ENCODE measurements at regions not wholly inside any gene's neighbourhood (a gene's known extent, or its start where the extent isn't known, plus 50 kb on each side); places are given as distances from the start of the nearest gene placed in this dataset.

GRCh38 chr10:10860455-10860976 is 157.2 kb upstream of the CELF2 start:
- Mint-ChIP-seq H3K4me1 (no peaks in the 10 kb centered on the region), H3K27me3 (peaks cover 4% of the 10 kb centered on the region), H3K36me3 (ENCODE audit: low read depth) (no peaks in the 10 kb centered on the region), H3K4me3 (no peak overlapping the region), H3K27ac (no peak overlapping the region), H3K9me3 (no peaks in the 10 kb centered on the region)
- peak; percentile 35 for ATAC-seq (replicated peaks)

DNA sequence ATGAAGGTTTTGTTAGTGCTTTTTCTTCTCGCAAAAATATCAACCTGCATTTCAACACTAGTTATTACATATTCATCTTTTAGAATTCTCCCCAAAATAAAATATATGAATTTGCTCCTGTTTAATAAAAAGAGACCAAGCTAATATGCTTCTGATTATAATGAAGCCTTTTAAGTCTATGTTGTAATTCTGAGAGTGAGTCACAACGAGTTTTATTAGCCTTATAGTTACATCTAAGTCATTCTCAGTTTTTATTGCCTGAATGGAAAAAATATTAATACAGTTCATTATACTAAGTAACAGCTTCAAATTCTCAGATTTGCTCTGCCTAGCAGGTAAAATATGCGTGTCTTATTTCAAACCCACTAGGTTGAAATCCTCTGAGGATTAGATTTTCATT is 152.4 kb upstream of the CELF2 start:
- peaks cover 3% of the 10 kb centered on the region for H3K4me1 Mint-ChIP-seq
- no peaks in the 10 kb centered on the region for H3K36me3 Mint-ChIP-seq (ENCODE audit: low read depth)
- no peak overlapping the region for H3K4me3 Mint-ChIP-seq
- peaks cover 7% of the 10 kb centered on the region for H3K27me3 Mint-ChIP-seq
- peaks cover 4% of the 10 kb centered on the region for H3K9me3 Mint-ChIP-seq
- ATAC-seq (replicated peaks) = no peak
- H3K27ac Mint-ChIP-seq = no peak overlapping the region

- H3K27ac Mint-ChIP-seq = no peak overlapping the region
- no peak overlapping the region for H3K4me3 Mint-ChIP-seq
- H3K27me3 Mint-ChIP-seq = peaks cover 11% of the 10 kb centered on the region
- H3K4me1 Mint-ChIP-seq = peaks cover 3% of the 10 kb centered on the region
- H3K36me3 Mint-ChIP-seq (ENCODE audit: low read depth) = no peaks in the 10 kb centered on the region
- peaks cover 4% of the 10 kb centered on the region for H3K9me3 Mint-ChIP-seq
- ATAC-seq (replicated peaks) = no peak
Observed at GRCh38 chr10:10865913-10866312, 151.8 kb upstream of the CELF2 start.

GRCh38 chr10:10869592-10869991 is 148.1 kb upstream of the CELF2 start:
- Mint-ChIP-seq H3K27me3 (peaks cover 32% of the 10 kb centered on the region), H3K36me3 (ENCODE audit: low read depth) (no peaks in the 10 kb centered on the region), H3K9me3 (peaks cover 4% of the 10 kb centered on the region), H3K4me1 (peaks cover 3% of the 10 kb centered on the region), H3K27ac (no peak overlapping the region), H3K4me3 (no peak overlapping the region)
- peak; percentile 93 for ATAC-seq (replicated peaks)

GRCh38 chr10:10870523-10871241 is 147.0 kb upstream of the CELF2 start:
- ATAC-seq (replicated peaks) = no peak
- H3K27ac Mint-ChIP-seq = no peak overlapping the region
- no peaks in the 10 kb centered on the region for H3K36me3 Mint-ChIP-seq (ENCODE audit: low read depth)
- peaks cover 3% of the 10 kb centered on the region for H3K4me1 Mint-ChIP-seq
- no peak overlapping the region for H3K4me3 Mint-ChIP-seq
- peaks cover 36% of the 10 kb centered on the region for H3K27me3 Mint-ChIP-seq
- peaks cover 4% of the 10 kb centered on the region for H3K9me3 Mint-ChIP-seq

DNA sequence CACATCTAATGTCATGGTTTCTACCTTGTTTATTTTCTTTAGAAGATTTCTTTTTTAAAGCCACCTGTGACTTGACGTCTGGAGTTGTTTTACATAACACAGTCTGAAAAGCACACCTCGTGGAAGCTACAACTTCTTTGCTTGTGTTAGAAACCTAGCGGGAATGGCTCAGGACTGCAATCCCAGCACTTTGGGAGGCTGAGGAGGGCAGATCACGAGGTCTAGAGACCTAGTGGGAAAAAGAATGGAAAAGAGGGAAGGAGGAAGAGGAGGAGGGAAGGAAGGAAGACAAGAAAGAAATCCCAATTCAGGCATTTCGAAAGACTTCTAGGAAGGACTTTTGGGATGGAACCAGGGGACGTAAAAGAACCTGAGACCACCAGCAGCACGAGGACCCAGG is 146.3 kb upstream of the CELF2 start:
- H3K4me1 Mint-ChIP-seq = peaks cover 3% of the 10 kb centered on the region
- H3K27me3 Mint-ChIP-seq = peaks cover 38% of the 10 kb centered on the region
- H3K9me3 Mint-ChIP-seq = peaks cover 4% of the 10 kb centered on the region
- H3K27ac Mint-ChIP-seq = no peak overlapping the region
- ATAC-seq (replicated peaks) = no peak
- no peak overlapping the region for H3K4me3 Mint-ChIP-seq
- H3K36me3 Mint-ChIP-seq (ENCODE audit: low read depth) = no peaks in the 10 kb centered on the region

DNA sequence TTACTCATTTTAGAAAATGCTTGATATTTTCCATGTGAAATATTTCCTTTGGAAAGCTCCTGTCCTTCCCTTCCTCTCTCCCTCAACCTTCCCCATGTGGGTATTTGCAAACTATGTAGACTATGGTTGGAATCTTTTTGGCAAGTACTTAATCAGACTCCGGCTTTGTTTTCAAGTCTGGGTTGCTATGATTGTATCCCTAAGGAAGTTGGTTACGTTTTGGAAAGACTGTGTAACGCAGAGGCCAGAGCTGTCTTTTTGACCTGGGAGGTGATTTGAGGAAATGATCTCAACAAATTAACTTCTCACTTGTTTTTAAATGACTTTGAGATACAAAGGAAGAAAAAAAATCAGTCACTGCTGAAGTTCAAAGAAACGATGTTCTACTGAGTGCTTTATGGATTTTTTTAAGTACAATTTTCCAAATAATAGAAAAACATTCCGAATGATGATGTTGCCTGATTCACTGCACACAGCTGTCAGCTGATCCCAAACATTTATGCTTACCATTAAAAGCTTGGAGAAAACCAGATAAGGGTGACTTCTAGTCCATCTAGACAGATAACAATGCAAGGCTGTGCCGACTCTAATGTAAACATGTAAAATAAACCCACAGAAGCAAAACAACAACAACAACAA is 145.5 kb upstream of the CELF2 start:
- no peak for ATAC-seq (replicated peaks)
- H3K4me1 Mint-ChIP-seq = peaks cover 3% of the 10 kb centered on the region
- peaks cover 4% of the 10 kb centered on the region for H3K9me3 Mint-ChIP-seq
- no peak overlapping the region for H3K4me3 Mint-ChIP-seq
- H3K27me3 Mint-ChIP-seq = peaks cover 43% of the 10 kb centered on the region
- H3K27ac Mint-ChIP-seq = no peak overlapping the region
- no peaks in the 10 kb centered on the region for H3K36me3 Mint-ChIP-seq (ENCODE audit: low read depth)

DNA sequence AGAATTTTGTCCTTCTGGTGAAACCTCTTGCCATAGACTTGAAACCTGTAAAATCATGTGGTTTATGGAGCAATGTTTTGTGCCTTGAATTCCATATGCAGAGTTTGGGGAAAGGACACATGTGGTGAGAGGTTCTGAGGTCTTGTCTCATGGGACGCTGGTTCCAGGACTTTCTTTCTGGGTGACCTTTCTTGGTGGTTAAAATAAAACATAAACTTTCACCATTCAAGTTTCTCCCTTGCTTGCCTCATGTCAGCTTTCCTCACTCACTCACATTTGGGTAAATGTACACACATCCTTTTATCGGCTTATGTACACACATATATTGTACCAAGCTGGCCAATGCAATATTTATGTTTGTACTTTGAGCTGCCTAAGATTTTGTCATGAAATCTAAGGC is 144.9 kb upstream of the CELF2 start:
- peaks cover 3% of the 10 kb centered on the region for H3K4me1 Mint-ChIP-seq

DNA sequence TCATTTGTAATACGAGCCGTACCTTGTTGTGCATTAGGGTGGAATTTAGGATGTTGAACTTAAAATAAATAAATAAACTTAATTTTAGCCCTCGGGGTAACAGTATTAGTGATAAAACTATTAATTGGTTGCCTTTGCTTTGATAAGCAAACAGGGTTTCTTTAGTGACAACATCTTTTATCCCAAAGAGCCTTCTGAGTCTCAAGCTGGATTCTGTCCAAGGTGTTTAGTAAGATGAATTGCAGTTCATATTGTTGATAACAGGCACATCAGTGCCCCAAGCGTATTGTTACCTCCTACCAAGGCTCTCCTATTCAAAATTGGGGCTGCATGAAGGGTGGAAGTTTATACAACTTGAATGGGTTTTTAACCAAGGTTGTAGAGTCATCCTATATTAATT is 144.4 kb upstream of the CELF2 start:
- Mint-ChIP-seq H3K4me3 (no peak overlapping the region), H3K9me3 (peaks cover 4% of the 10 kb centered on the region), H3K27ac (no peak overlapping the region), H3K27me3 (peaks cover 42% of the 10 kb centered on the region), H3K36me3 (ENCODE audit: low read depth) (no peaks in the 10 kb centered on the region), H3K4me1 (peaks cover 3% of the 10 kb centered on the region)
- ATAC-seq (replicated peaks) = no peak

More for the DNA sequence above, 144.9 kb upstream of the CELF2 start:
- H3K27me3 Mint-ChIP-seq = peaks cover 40% of the 10 kb centered on the region
- no peak for ATAC-seq (replicated peaks)
- no peaks in the 10 kb centered on the region for H3K36me3 Mint-ChIP-seq (ENCODE audit: low read depth)
- no peak overlapping the region for H3K4me3 Mint-ChIP-seq
- no peak overlapping the region for H3K27ac Mint-ChIP-seq
- peaks cover 4% of the 10 kb centered on the region for H3K9me3 Mint-ChIP-seq

- peaks cover 4% of the 10 kb centered on the region for H3K9me3 Mint-ChIP-seq
- H3K36me3 Mint-ChIP-seq (ENCODE audit: low read depth) = no peaks in the 10 kb centered on the region
- ATAC-seq (replicated peaks) = no peak
- peaks cover 3% of the 10 kb centered on the region for H3K4me1 Mint-ChIP-seq
- peaks cover 44% of the 10 kb centered on the region for H3K27me3 Mint-ChIP-seq
- no peak overlapping the region for H3K27ac Mint-ChIP-seq
- no peak overlapping the region for H3K4me3 Mint-ChIP-seq
Observed at GRCh38 chr10:10873915-10874314, 143.8 kb upstream of the CELF2 start.

DNA sequence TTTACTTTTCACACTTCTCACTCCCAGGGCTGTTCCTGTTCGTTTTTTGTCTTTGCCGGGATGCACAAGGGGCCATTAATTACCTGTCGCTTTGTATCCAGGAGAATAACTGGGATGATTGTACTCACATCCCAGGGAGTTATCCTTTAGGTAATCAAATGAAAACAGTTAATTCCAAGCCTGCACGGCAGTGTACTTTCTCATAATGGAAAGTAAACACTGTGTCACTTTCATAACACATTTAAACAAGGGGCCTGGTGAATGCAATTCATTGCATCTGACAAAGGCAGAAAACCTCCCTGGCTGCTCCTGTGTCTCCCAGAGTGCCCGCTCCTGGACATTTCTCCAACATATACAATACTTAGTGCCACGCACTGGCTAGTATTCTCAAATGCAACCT is 138.7 kb upstream of the CELF2 start:
- Mint-ChIP-seq H3K4me1 (no peaks in the 10 kb centered on the region), H3K27me3 (peaks cover 22% of the 10 kb centered on the region), H3K36me3 (ENCODE audit: low read depth) (no peaks in the 10 kb centered on the region), H3K9me3 (peaks cover 3% of the 10 kb centered on the region), H3K4me3 (no peak overlapping the region), H3K27ac (no peak overlapping the region)
- no peak for ATAC-seq (replicated peaks)

- H3K27me3 Mint-ChIP-seq = peaks cover 21% of the 10 kb centered on the region
Observed at GRCh38 chr10:10881117-10881813, 136.4 kb upstream of the CELF2 start.

DNA sequence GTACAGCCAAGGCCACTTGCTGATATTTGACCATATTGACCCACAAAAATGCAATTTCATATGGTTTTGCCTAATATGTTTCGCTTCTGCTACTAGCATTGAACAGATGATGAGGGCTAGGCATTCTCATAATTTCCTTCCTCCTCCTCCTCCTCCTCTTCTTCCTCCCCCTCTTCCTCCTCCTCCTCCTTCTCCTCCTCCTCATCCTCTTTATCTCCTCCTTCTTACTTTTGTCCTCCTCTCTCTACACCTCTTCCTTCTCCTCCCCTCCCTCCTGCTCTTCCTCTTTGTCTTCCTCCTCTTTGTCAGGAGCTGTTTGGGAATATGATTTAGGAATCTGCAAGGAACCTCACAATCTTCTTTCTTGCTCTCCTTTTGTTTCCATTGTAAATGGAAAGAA is 133.9 kb upstream of the CELF2 start:
- no peak for ATAC-seq (replicated peaks)
- H3K4me3 Mint-ChIP-seq = no peak overlapping the region
- peaks cover 18% of the 10 kb centered on the region for H3K27me3 Mint-ChIP-seq
- no peak overlapping the region for H3K27ac Mint-ChIP-seq
- peaks cover 15% of the 10 kb centered on the region for H3K9me3 Mint-ChIP-seq
- H3K4me1 Mint-ChIP-seq = no peaks in the 10 kb centered on the region
- no peaks in the 10 kb centered on the region for H3K36me3 Mint-ChIP-seq (ENCODE audit: low read depth)

More at GRCh38 chr10:10881117-10881813, 136.4 kb upstream of the CELF2 start:
- ATAC-seq (replicated peaks) = no peak
- H3K9me3 Mint-ChIP-seq = peaks cover 15% of the 10 kb centered on the region
- no peak overlapping the region for H3K27ac Mint-ChIP-seq
- no peak overlapping the region for H3K4me3 Mint-ChIP-seq
- H3K36me3 Mint-ChIP-seq (ENCODE audit: low read depth) = no peaks in the 10 kb centered on the region
- H3K4me1 Mint-ChIP-seq = no peaks in the 10 kb centered on the region

DNA sequence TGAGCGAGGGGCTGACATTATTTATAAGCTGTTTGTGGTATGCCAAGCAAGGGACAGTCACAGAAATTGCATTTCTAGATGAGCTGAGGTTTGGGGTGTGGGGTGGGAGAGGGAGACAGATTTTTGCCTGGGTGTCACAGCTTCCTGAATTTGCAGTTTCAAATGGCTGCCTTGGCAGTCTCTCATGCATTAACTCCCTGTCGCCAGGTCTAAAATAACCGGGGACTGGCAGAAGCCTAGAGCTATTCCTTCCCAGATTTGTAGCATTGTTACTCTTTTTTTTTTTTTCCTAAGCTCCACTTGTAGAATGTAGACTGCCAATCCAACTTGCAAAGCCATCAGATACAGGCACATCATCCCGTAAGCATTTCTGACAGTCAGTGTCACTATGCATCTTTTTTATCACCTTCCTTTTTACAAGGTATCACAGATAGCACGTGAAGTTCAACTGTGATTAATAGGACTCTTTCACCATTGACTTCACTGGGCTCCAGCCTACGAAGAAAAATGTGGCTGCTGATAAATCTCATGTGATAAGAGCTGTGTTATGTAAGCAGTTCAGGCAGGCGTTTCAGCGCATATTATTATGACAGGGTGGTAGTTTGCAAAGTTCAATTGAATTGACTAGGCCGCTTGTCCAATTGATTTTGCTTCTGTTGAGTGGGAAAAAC is 130.7 kb upstream of the CELF2 start:
- no peak for ATAC-seq (replicated peaks)
- Mint-ChIP-seq H3K36me3 (ENCODE audit: low read depth) (no peaks in the 10 kb centered on the region), H3K4me1 (no peaks in the 10 kb centered on the region), H3K27ac (no peak overlapping the region), H3K9me3 (peaks cover 15% of the 10 kb centered on the region), H3K27me3 (peaks cover 21% of the 10 kb centered on the region), H3K4me3 (no peak overlapping the region)

Data from activated T-helper 17 cell treated with anti-CD3 and anti-CD28 coated beads, Interleukin-2, amount 50 U/mL, for 72 hours (primary cell).